Stomach (tissue), 4 donors: ENCODE measurements at regions not wholly inside any gene's neighbourhood (a gene's known extent, or its start where the extent isn't known, plus 50 kb on each side); places are given as distances from the start of the nearest gene placed in this dataset.

Source experiments
- CTCF ChIP-seq, 7 experiments: fragments of 450-650 bp in 4 of 7; fragments of 200-600 bp in 3 of 7; sonication (generic) in 3 of 7; IDR thresholded peaks; one replicate each; pipeline ENCODE4 v1.5.1; 2016 to 2019; ENCODE audit warnings: antibody characterized with exemption in 7 of 7, control low read depth in 2 of 7, mild to moderate bottlenecking in 1 of 7
- EP300 ChIP-seq: sonication (generic); formaldehyde crosslinking; IDR thresholded peaks from one replicate; pipeline ENCODE4 v1.6.1; 2017; ENCODE audit warnings: antibody characterized with exemption
- POLR2A ChIP-seq, 4 donors: fragments of 450-650 bp; IDR thresholded peaks; one replicate each; pipeline ENCODE4 v1.6.1; 2016; ENCODE audit warnings: antibody characterized with exemption in 4 of 4, control low read depth in 2 of 4, mild to moderate bottlenecking in 1 of 4, moderate library complexity in 1 of 4
- POLR2AphosphoS5 ChIP-seq, 3 donors: sonication (generic); formaldehyde crosslinking; IDR thresholded peaks; one replicate each; pipeline ENCODE4 v1.6.1; 2016; ENCODE audit warnings: antibody characterized with exemption in 3 of 3

DNA sequence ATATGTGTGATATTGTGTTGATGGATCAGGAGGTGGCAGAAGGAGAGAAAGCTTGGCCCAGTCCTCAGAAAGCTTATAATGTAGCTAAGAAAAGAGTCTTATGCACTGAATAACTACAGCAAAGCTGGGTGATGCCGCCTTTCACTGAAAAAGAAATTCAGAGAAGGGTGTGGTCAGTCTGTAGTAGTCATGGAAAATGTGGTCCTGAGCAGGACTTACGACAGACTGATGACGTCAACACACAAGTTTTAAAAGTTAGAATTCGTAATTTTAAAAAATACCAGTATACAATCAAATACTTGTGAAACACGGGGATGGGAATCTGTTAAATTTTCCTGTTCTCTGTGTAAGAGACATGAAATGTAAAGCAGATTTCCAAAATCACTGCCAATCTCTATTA lies 87.0 kb upstream of the RAPGEF2 start:
- no peak for TF ChIP-seq CTCF (IDR thresholded peaks at IDR 0.05)
- TF ChIP-seq EP300, result no peak
- no peak for TF ChIP-seq POLR2A (IDR thresholded peaks at IDR 0.05)
- no peak for TF ChIP-seq POLR2AphosphoS5 (IDR thresholded peaks at IDR 0.05)
